SKM-1 treated with dmso at 0.1 percent for 144 hours (cell line): ENCODE measurements at regions not wholly inside any gene's neighbourhood (a gene's known extent, or its start where the extent isn't known, plus 50 kb on each side); places are given as distances from the start of the nearest gene placed in this dataset.

Source experiments
- DNase-seq: peaks from one replicate; lab custom pipeline; 2025; ENCODE audit not compliant: unreplicated experiment; lab: John Stamatoyannopoulos, UW

DNA sequence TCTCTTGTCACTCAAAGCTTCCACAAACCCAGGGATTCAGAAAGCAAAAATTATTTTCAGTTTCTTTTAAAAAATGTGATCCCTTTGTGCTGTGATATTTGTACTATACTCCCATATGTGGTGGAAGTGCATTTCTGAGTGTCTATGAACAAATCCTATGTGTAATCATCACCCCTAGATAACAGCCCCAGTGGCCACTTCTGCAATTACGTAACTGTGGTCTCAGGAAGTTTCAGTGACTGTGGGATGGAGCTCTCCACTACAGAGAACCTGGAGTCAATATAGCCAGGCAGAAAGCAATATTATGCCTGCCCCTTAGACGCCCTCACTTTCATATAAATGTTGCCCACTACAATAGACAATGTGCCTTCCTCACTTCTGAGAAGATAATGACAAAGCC lies 1101.7 kb upstream of the GHITM start:
- peak; percentile 67 for DNase-seq

DNA sequence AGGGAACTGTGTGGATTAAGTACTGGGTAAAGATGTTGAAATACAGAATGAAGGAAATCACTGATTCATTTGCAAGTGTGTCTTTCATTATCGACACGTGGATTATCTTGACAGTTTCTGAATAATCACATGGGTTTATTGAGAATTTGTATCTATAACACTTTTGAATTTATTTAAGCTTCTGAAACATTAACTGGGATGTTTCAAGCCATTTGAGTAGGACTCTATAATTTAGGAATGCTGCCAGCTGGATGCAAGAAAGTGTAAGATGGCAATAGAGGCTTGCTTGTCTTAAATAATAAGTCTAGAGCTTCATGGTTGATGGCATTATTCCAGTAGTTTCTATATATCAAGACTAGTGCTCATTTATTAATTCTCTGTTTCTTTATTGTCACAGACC lies 1100.7 kb upstream of the GHITM start:
- DNase-seq, result no peak

DNA sequence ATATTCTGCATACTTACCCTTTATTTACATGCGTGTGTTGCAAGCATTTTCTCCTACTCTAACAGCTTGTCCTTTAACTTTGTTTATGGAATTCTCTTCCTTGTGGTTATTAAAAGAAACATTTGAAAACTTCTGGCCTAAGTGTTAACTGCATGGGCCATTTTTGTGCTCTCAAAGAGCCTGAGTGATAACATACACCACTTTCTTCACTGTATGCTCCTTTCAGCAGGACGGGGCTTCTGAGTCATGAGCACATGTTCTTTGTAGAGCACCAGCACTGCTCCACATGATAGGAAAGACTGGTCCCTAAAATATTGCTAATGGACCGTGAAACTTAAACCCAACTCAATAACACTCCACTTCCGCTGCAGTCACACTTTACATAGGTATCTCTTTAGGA lies 1093.6 kb upstream of the GHITM start:
- DNase-seq, result no peak

DNA sequence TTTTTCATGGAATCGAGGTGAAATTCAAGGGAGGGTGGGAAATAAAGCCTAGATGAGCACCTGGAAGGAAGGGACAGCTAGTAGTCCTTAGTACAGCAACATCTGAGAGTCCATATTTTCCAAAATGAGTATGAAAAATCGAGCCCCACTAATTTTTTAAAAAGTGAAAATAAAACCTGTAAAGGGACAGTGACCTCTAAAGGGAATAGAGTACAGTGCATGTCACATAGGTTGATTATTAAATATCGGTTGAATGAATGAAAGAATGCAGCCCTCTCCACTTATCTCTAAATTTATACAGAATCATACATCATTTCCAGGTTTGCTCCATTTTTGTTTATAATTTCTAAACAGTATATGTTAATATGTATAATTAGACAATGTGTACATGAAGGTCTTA lies 1088.5 kb upstream of the GHITM start:
- no peak for DNase-seq

DNA sequence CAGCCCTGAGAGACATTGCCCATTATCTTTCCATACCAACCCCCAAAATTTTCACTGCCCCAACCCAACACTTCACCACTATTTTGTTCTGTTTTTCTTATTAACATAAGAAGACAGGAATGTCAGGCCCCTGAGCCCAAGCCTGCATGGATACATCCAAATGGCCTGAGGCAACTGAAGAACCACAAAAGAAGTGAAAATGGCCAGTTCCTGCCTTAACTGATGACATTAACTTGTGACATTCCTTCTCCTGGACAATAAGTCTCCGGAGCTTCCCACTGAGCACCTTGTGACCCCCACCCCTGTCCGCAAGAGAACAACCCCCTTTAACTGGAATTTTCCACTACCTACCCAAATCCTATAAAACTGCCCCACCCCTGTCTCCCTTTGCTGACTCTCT lies 1076.4 kb upstream of the GHITM start:
- no peak for DNase-seq

DNA sequence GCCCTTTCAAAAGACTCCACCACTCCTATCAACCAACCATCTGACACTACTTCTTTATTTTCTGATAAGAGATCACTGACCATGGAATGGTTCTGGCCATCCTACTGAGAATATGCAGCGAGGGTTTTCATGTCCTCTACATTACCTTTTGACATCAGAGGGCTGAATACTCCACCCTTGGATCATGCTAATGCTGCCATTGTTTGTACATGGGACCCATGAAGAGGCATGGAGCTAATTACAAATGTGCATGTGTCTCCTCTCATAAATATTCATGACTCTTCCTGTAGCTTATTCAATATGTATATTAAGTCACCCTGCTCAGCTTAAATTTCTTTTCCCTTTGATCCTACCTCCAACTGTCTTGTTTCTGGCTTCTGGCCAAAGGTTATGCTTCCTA lies 1065.8 kb upstream of the GHITM start:
- DNase-seq, result no peak

DNA sequence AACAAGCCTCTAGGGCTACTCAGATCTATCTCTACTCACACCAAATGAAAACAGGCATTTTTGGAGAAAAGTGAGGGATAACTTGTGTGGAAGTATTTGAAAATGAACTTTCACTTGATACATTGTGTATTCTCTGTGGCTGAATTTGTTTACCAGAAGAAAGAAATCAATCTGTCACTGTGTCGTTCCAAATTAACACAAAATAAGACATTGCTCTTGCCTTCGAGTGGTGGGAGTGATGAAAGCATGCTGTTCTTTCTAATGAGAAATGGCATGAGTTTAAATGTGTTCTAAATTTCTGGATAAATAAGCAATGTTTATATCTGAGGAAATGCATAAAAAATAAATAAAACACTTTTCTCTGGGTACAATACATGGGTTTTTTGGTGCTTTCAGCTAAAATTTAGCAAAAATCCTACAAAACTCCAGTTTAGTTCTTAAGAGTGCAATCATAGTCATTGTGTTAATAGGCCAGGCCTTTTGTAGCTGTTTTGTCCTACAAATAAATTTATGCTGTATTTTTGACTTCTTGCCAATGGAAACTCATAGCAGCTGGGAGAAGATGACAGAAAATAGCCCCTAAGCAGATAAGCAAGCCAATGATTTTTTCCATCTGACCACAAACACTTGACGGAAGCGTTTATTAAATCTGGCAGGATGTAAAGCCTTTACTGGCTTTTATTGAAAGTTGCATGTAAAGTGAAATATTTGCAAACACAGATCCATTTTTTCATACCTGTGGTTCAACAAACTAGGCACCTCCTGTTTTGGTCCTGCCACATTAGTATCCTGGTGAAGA lies 1064.1 kb upstream of the GHITM start:
- no peak for DNase-seq

DNA sequence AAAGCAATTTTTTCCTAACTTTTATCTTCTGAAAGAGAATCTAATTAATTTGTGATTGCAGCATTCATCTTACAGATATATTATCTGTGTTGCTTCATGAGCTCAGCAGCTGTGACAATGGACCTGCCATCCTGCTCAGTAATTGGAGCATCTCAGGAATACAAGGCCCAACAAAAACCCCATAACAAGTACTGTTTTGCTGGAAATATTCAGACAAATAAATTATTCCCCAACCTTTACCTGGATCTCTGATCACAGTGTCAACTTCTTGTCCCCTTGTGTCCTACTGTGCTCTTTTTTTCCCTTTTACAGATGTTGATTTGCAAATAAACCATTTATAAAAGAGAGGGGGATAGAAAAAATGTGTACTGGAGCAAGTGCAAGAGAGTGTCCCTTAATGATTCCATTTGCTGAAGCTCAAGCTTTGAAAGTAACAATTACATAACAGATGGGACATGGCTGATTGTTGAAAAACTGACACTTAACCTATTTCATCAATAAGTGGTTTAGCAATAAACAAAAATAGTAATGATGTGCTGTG lies 1063.4 kb upstream of the GHITM start:
- no peak for DNase-seq

DNA sequence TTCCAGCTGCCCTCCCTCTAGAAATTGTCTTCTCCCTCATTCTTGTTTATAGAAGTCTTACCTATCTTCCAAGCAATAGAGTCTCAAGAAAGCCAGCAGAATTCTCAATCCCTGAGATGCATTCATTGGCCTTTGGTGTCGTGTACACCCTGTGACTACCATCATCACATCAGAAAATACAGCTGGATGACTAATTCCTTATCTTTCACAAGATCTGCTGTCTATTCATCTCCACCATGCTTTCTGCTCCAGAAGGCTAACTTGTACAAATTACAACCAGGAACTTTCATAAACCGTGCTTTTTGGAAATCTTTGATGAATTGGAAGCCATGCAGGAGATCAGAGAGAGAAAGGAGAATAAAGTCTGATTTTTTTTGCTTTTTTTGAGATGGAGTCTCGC lies 1062.9 kb upstream of the GHITM start:
- no peak for DNase-seq

DNA sequence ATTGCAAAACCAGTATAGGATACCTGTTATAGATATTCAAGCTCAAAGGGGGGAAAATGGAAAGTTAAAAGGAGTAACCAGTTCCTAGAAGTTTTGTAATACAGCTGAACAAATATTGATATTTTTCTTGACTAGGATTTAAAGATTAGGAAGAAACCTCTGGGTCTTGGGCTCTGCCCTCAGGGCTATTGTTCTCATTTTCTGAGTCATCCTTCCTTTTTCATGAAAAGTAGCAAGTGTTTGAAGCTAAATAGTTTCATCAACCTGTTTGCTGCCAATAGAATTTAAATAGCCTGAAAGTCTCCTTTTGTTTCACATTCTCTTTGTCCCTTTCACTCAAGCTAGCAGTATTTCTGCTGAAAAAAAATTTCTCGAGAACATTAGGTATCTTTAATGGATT lies 1061.1 kb upstream of the GHITM start:
- DNase-seq, result no peak

DNA sequence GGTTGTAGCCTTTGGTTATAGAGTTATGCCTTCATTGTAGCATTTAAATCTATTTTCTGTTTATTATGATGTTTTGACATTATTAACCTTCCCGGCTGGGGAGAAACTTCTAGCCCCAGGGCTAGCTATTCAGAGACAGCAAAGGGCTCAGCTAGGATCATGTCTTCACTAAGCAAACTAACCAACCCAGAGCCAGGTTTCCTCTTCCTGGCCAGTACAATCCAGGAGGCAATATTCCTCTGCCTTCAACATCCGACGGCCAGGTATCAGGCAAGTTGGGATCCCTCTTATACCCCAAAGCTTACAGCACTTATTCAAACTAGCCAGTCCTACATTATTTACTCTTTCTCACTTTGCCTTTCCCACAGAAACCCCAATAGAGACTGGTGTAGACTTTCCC lies 1060.7 kb upstream of the GHITM start:
- DNase-seq, result no peak

DNA sequence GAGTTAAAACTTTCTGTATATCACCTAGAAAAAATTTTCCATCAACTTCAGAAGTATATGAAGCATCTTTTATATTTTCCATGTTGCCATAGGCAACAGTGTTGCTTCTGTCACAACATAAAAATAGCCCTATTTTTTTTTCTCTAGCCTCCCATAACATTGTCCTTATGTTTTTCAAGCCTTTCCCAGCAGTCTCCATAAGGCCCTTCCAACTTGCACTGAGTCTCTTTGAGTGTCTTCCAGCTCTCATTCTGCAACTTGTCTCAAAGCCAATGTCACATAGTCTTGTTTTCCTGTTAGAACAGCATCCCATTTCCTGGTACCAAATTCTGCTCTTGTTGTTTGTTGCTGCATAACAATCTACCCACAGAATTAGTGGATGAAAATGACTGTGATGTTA lies 1055.5 kb upstream of the GHITM start:
- no peak for DNase-seq

DNA sequence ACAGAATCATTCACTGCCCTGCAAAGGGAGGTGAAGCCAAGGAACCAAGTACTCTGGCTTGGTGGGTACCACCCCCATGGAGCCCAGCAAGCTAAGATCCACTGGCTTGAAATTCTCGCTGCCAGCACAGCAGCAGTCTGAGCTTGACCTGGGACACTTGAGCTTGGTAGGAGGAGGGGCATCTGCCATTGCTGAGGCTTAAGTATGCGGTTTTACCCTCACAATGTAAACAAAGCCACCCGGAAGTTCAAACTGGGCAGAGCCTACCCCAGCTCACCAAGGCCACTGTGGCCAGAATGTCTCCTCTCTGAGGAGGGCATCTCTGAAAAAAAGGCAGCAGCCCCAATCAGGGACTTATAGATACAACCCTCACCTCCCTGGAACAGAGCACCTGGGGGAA lies 1050.0 kb upstream of the GHITM start:
- no peak for DNase-seq

DNA sequence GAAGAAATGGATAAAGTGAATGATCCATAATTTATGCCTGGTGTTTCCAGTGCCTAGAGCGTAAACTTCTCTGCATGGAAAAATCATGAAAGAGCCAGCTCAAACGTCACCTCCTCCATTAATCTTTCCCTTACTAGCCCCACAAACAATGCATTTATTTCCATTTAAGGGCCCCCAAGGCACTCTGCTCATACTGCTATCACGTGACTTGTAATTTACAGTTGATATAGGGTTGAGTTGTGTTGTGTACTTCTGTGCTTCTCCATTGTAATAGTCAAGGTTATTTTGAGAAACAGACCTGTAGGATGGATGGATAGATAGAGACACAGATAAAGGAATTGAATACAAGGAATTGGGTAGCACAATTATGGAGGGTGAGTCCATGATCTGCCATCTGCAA lies 1034.7 kb upstream of the GHITM start:
- no peak for DNase-seq

DNA sequence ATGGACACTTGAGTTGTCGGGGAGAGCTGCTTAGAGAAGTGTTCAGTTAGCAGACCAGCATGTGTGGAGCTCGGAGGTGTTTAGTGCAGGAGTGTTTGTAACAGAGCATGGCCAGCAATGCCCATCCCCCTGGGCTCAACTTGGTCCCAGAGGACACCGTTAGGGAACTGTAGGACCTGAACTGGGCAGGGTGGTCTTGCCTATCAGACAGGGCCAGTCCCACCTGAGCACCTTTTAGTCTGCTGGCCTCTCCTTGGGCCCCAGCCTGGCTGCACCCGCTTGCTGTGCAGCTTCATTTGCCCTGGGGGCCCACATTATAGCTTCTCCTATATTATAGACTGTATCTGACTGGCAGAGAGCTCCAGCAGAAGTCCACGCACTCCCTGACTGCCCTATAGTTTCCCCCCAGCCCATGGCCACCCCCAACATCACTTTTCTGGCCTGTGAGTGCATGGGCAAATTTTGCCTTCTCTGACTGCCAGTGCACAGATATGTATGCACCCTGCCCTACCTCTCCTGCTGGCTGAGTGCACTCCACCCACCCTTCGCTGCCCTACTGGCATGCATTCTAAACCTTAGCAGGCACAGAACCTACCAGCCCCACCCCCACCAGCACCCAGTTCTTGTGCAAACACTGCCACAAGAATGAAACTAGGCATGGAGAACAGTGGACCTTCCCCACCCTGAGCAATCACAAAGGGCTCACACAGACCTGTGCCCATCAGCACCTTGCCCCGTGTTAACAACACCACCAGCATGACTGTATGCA lies 1030.6 kb upstream of the GHITM start:
- DNase-seq, result no peak

DNA sequence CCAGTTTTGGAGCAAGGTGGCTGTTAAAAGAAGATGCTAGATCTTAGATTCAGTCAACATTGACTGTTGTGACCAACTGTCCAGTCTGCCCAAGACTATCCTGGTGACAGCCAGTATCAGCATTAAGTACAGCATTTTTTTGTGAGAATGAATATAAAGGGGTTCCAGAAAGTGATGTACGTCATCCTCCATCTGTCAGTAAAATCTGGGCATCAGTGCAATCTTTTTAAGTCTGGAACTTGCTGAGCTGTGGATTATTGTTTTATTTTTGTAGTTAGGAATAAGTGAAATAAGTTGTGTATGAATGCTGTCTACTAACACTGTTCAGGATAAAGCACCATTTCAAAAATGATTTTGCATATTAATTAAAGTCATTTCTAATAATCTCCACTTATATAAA lies 1020.0 kb upstream of the GHITM start:
- no peak for DNase-seq

DNA sequence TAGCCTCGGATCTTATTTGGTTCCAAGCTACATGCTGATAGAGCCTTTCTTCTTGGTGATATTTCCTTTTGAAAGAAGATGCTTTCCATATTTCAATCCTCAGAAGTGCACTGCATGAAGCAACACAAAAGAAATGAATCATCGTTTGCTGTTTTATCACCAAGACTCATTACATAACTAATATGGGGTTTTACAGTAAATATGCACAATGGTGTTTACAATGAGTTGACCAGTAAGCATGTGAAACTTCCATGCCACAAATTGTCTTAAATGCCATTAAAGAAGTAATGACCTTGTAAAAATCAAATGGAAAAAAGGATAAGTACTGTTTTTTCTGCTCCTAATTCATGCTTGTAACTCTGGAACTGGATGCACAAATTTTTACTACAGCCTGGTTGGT lies 1017.0 kb upstream of the GHITM start:
- DNase-seq, result no peak

DNA sequence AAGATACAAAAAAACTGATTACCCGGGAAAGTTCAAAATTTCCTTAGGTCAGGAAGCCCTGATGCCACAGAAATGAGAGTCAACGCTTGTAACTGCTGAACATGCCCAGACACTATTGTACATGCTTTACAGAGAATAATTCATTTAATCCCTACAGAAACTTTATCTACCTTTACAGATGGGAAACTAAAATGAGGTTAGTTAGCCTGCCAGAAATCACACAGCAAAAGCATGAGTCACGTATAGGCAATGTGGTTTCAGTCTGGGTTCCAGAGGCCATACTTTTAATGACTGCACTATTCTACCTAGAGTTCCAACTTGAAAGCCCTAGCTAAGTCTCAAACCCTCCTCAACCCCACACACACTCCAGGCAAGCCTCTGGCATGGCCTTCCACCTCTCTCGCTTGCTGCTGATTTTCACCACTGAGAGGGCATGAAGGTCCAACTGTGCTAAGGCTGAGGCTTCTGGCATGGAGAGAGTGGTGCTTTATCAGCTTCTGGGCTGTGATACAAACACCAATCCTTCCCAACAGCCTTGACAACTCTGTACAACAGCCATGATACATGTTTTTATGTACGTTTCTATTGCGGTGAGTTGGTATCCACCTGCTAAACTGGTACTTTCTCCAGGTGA lies 1011.2 kb upstream of the GHITM start:
- no peak for DNase-seq

DNA sequence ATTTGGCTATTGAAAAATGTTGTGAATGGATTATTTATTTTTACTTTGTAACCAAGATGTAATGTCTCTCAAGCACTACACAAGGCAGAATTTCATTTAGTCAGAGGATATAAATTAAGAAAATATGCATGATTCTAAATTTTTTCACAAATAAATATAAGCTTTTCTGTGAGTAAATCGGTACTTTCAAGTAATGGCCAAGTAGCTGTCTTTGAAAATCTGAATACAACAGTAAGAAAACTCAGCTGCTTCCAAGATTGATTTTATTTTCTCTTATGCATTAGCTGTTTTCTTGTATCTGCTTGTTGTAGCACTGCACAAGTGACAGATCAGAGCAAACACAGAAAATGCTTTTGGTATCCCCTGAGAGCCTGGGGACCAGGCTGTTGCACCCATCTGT lies 998.5 kb upstream of the GHITM start:
- DNase-seq, result no peak

DNA sequence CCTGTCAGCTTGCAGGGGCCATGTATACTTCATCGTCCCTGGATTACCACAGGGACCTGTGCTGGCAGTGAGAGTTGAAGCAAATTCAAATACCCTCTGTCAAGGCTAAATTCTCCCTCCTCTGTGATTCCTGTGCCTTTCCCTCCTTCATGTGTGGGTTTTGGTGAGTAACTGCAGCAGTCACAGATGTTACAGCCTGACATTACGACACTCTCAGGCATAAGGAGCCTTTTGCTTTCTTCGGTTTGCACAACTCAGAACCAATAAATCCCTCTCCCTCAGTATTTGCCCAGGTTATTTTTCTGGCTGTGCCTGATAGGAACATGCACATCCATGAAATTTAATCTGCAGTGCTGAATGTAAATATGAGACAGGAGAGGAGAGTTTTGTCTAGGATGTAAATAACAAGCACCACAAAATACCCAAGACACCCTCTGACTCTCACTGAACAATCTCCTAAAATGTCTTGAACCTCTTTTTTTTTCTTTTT lies 997.2 kb upstream of the GHITM start:
- DNase-seq, result no peak

DNA sequence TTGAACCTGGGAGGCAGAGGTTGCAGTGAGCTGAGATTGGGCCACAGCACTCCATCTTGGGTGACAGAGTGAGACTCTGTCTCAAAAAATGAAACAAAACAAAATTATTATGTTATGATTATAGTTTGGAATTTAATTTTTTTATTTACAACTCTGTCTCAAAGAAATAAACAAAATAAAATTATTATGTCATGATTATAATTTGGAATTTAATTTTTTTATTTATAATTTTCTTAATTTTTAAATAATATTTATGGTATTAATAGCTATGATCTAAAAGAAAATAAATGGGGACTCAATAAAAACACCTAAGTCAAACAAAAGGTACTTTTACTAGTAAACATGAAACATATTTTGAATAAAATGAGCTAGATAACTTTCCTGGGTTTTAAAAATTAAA lies 994.8 kb upstream of the GHITM start:
- no peak for DNase-seq

DNA sequence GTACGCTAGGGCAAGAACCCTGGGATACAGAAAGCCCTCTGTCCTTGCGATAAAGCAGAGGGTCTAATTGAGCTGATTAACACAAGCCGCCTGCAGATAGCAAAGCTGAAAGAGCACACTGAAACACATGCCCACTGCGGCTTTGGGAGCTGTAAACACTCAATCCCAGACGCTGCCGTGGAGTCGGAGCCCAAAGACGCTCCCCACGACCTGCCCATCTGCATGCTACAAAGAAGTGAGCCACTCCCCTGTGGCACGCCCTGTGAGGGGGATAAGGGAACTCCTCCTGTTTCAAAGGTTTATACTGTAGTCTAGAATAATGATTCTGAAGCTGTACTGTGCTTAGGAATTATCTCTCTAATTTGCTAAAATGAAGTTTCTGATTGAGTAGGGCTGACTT lies 985.6 kb upstream of the GHITM start:
- no peak for DNase-seq
